Islet precursor cell (in vitro differentiated cells): ENCODE measurements at regions not wholly inside any gene's neighbourhood (a gene's known extent, or its start where the extent isn't known, plus 50 kb on each side); places are given as distances from the start of the nearest gene placed in this dataset.
"Not testable (repeated sequence)": the region's sequence is repeated elsewhere in the genome, so short reads cannot be mapped to it uniquely, and the experiment has no call there.

Experiments
- DNase-seq: peaks from one replicate; pipeline ENCODE4 v3.0.0-alpha.2; 2018

DNA sequence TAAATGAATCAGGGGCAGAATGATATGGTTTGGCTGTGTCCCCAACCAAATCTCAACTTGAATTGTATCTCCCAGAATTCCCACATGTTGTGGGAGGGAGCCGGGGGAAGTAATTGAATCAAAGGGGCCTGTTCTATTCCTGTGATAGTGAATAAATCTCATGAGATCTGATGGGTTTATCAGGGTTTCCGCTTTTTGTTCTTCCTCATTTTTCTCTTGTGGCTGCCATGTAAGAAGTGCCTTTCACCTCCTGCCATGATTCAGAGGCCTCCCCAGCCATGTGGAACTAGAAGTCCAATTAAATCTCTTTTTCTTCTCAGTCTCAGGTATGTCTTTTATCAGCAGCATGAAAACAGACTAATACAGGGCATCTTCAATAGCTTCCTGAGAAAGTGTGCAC is 107.0 kb downstream of the OTUD1 start:
- not testable (repeated sequence) for DNase-seq

- no peak for DNase-seq
Observed at GRCh38 chr10:23556727-23557440, 118.0 kb downstream of the OTUD1 start.

DNA sequence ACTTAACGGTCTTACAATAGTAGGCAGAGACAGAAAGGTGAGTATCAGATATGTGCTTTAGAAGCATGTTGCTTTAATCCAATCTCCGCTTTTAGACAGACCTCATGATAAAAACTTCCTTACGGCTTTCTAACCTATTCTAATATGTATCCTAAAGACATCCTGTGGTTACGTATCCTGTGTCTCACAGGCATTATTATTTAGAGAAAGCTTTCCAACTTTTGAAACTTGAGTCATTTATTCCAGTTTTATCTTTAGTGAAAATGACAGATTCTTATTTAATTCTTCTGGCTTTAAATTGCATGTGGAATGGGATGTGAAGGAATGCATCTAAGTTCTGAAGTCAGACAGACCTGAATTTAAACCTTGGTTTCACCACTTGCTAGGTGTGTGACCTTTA is 118.9 kb downstream of the OTUD1 start:
- DNase-seq = no peak

DNA sequence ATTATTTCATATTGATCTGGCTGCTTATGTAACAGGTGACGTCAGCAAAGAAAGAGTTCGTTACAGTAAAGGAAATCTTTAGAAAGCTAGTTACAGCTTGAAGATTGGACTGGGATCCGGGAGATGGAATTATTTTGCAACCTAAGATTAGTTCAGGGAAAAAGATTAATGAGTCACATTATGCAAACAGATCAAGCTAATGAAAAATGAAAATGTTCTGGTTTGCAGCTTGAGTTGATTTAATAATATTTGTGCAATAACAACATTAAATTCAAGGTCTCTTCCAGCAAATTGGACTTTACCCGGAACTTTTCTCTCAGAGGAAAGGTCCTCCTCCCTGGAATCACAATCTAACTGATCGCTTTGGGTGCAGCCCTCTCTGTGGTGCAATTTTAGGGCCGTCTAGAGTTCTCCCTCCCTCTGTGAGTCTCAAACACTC is 119.5 kb downstream of the OTUD1 start:
- DNase-seq = no peak

DNA sequence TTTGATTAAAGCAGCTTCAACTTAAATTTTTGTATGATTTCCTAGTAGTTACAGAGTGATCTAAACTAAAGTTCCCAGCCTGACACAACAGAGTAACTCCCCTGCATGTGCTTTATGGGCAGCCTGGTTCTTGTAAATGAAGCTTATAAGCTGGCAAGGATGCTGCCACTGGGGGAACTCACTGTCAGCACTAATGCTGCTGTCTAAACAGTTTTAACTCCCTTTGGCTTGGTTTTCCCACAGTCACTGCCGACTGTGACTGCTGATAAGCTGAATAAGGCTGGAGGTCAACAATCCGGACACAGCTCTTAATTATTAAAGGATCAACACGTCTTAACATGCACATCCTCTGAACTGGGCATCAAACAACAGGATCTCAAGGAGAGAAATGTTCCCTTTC is 130.1 kb downstream of the OTUD1 start:
- no peak for DNase-seq

DNA sequence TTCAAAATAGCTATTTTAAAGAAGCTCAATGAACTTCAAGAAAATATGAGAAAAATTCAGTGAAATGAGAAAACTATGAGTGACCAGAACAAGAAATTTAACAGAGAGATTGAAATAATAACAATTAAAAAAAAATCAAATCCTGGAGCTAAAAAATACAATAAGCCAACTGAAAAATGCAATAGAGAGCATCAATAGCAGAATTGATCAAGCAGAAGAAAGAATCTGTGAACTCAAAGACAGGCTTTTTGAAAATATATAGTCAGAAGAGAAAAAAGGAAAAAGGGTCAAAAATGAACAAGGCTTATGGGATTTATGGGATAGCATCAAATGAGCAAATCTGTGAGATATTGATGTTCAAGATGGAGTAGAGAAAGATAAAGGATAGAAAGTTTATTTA is 133.0 kb downstream of the OTUD1 start:
- DNase-seq = no peak

GRCh38 chr10:23581906-23582450 is 143.1 kb downstream of the OTUD1 start:
- DNase-seq = no peak

DNA sequence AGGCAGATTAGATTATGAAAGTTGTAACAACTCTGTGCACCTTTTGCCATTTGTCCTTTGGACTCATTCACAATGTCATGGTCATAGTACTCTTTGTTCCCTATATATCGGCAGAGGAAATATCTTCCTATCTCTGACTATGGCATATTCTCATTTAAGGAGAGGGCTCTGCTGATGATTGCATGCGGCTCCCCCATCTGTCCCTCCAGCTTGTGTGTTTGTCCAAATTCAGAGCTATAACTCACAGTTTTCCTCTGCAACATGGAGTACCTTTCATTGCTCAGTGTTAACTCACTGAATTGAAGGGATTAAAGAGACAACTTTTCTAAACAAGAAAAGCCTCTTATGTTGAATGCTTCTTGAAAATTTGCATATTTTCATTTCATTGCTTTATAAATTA is 145.5 kb downstream of the OTUD1 start:
- no peak for DNase-seq

- DNase-seq = no peak
Observed at GRCh38 chr10:23585186-23585585, 146.3 kb downstream of the OTUD1 start.

DNA sequence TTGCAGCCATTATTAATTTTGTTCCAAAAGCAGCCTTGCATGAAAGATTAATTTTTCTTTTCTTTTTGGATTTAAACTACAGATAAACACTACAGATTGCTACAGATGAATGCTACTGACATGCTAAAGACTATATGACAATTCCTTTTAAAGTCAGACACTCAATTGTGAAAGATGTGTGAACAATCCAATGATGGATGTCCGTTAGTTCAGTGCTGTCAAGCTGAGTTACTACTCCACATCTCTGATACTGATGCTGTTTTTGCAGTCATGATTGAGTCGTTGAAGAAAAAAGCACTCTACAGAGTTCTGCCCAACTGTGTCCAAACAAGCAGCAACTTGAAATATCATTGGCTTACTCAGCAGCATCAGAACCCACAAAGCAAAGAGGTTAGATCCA is 146.8 kb downstream of the OTUD1 start:
- DNase-seq = no peak

DNA sequence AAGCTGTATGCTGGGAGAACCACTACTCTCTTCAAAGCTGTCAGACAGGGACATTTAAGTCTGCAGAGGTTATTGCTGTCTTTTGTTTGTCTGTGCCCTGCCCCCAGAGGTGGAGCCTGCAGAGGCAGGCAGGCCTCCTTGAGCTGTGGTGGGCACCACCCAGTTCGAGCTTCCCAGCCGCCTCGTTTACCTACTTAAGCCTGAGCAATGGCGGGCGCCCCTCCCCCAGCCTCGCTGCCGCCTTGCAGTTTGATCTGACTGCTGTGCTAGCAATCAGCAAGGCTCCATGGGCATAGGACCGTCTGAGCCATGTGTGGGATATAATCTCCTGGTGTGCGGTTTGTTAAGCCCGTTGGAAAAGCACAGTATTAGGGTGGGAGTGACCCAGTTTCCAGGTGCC is 156.4 kb downstream of the OTUD1 start:
- not testable (repeated sequence) for DNase-seq

DNA sequence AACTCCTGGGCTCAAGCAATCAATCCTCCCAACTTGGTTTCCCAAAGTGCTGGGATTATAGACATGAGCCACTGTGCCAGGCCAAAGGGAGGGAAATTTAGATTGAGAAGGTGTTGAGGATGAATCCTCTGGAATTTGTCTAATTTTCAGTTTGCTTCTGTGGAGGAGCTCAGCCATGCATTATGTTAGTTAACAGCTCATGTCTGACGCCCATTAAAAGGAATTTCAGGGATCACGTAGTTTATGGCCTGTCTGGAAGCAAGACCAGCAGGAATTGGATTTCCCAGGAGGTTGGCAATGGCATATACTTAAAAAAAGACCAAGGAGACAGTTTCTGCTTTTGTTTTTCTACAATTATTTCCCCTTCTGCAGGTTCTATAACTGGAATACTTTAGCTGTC is 165.7 kb downstream of the OTUD1 start:
- no peak for DNase-seq

DNA sequence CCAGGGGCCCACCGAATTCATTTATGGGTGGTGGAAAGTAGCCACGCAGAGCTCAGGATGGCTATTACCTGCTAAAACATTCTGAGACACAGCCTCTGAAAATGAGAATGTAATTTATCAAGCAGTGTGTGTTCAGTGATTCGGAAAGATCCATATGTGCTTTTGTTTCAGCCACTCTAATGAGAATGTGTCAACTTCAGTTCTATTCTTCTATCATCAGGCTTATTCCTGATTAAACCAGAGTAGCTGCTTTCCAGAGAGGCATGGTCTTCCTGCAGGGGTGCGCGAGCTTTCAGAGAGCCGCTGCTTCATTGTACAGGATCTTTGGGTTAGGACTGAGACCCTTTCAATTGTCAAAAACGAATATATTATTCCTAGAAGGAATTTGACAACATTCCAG is 167.6 kb downstream of the OTUD1 start:
- DNase-seq = no peak

DNA sequence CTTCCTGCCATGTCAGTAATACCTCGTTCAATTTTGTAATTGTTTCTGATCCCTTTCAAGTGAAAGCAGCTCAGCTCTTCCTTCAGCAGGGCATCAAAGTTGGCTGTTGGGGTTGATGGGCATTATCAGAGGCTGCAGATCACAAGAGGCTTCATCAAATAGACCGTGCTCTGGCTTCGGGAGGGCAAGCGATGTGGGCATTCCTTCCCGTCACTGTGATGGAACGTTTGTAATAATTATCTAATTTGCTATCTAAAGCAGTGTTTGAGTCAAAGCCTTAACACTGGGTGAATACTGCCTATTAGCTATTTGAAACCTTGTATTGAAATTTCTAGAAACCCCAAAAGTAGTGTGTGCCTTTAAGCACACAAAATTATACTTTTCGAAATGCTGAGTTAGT is 170.1 kb downstream of the OTUD1 start:
- DNase-seq = no peak

GRCh38 chr10:23610626-23611307 is 171.9 kb downstream of the OTUD1 start:
- DNase-seq = no peak

GRCh38 chr10:23611308-23612029 is 172.6 kb downstream of the OTUD1 start:
- DNase-seq = no peak

DNA sequence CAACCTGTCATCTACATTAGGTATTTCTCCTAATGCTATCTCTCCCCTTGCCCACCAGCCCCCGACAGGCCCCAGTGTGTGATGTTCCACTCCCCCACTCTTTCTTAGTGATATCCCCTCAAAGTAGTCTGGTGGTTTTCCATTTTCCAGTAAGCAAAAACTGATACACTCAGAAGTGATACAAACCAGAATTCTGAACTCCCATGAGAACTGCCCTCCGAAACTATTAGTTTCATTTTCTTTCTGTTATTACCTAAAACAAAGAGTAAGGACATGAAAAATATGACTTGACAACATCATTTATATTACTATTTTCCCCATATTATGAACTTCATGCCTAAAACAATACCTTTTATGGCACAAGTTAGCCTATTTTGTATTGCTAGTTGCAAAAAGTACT is 175.0 kb downstream of the OTUD1 start:
- DNase-seq = no peak

DNA sequence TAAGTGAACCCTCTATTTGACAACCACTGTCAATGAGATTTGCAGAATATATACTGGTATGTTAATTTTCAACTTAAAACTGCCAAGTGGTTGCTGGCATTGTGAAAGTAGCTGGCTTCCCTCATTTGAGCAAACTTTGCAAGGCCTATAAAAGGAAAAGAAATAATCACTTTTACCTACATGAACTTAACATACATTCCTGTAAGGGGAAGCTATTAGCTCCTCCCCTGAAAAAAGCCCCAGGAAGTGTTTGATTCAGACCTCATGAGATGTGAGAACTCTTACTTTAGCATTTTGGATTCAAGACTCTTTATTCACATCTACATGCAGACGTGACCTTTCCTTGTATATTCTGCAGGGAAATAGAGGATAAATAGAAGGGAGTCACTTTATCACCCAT is 175.6 kb downstream of the OTUD1 start:
- DNase-seq = no peak

DNA sequence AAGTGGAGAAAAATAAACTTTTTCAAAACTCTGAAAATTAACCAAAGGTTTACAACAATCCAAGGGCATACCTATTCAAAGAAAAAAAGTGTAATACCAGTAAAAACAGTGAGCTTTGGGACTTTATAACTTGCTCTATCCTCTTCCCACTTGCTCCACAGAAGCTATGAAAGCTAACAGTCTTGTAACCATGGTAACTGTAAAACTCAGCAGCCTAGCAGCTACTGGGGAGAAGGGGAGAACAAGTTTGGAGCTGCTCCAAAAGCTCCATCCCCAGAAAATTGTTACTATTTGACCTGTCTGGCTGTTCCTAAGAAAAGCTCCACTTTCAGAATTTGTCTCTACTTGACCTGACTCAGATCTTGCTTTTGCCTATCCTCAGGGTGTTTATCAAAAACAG is 191.5 kb downstream of the OTUD1 start:
- DNase-seq = no peak

- DNase-seq = no peak
Observed at GRCh38 chr10:23630885-23631284, 192.0 kb downstream of the OTUD1 start.

GRCh38 chr10:23643111-23643780 is 204.4 kb downstream of the OTUD1 start:
- DNase-seq = no peak

DNA sequence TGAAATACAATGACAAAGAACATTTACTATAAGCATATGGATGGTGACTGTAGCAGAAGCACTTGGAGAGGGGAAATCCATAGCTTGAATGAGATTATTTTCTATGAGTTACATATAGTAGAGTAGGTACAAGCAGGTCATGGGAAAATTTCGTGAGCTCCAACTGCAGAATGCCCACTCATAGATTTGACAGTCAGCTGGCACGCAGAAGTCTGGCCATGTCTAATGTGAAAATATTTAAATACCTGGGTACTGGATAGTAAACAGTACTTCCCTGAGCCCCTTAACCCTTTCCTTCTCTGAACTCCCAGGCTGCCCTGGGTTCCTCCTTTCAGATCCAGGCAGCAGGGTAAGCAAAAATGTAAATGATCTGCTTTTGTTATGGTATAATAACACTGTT is 209.7 kb downstream of the OTUD1 start:
- no peak for DNase-seq

GRCh38 chr10:23656735-23657134 is 217.9 kb downstream of the OTUD1 start:
- DNase-seq = no peak
